Right lobe of liver (tissue), 4 donors: ENCODE measurements at regions not wholly inside any gene's neighbourhood (a gene's known extent, or its start where the extent isn't known, plus 50 kb on each side); places are given as distances from the start of the nearest gene placed in this dataset.

Source experiments
- CTCF ChIP-seq, 4 donors: fragments of 200-600 bp in 3 of 4; fragments of 450-650 bp in 1 of 4; IDR thresholded peaks; one replicate each; pipeline versions ENCODE4 v1.5.1 to v1.8.0; 2016 to 2022; ENCODE audit warnings: antibody characterized with exemption in 4 of 4, mild to moderate bottlenecking in 2 of 4
- POLR2A ChIP-seq: fragments of 450-650 bp; IDR thresholded peaks from one replicate; pipeline ENCODE4 v1.6.1; 2017; ENCODE audit warnings: antibody characterized with exemption, mild to moderate bottlenecking
- donor health status: DM: no; HTN: no; CAD: no.
- donor health status: DM: no; HTN: no; CAD: no.
- donor health status: DM: no; HTN: yes; CAD: no.

DNA sequence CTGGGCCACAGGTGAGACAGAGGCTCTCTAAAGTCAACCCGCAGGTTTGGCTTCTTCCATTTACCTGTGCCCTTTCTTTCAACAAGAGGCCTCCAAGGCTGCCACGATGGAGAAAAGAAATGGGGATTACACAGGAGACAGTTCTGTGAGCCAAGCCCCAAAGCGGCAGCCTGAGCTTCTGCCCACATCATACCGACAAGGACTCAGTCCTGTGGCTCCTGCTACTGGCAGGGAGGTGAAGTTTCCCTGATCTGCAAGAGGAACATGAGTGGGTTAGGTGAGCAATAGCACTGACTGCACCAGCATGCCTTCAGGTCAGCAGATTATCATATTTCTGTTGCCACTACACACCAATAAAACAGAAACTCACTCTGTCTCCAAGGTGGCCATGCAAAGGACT, 800.0 kb downstream of the KCNJ18 start:
- no peak for TF ChIP-seq CTCF (IDR thresholded peaks at IDR 0.05)
- TF ChIP-seq POLR2A, result no peak
